ENCODE measurements at regions not wholly inside any gene's neighbourhood (a gene's known extent, or its start where the extent isn't known, plus 50 kb on each side); places are given as distances from the start of the nearest gene placed in this dataset.

- TF ChIP-seq CTCF (IDR thresholded peaks at IDR 0.05) = no peak
- TF ChIP-seq EZH2 (IDR thresholded peaks at IDR 0.05) = no peak
- no peak for TF ChIP-seq EZH2phosphoT487 (IDR thresholded peaks at IDR 0.05)
Observed at GRCh38 chr1:29506678-29507225, 270.4 kb downstream of the PTPRU start.

Data from neural progenitor cell (in vitro differentiated cells).